NCI-H774 (cell line): ENCODE measurements at regions not wholly inside any gene's neighbourhood (a gene's known extent, or its start where the extent isn't known, plus 50 kb on each side); places are given as distances from the start of the nearest gene placed in this dataset.

ENCODE experiments used
- DNase-seq: peaks from one replicate; lab custom pipeline; 2025; lab: John Stamatoyannopoulos, UW

DNA sequence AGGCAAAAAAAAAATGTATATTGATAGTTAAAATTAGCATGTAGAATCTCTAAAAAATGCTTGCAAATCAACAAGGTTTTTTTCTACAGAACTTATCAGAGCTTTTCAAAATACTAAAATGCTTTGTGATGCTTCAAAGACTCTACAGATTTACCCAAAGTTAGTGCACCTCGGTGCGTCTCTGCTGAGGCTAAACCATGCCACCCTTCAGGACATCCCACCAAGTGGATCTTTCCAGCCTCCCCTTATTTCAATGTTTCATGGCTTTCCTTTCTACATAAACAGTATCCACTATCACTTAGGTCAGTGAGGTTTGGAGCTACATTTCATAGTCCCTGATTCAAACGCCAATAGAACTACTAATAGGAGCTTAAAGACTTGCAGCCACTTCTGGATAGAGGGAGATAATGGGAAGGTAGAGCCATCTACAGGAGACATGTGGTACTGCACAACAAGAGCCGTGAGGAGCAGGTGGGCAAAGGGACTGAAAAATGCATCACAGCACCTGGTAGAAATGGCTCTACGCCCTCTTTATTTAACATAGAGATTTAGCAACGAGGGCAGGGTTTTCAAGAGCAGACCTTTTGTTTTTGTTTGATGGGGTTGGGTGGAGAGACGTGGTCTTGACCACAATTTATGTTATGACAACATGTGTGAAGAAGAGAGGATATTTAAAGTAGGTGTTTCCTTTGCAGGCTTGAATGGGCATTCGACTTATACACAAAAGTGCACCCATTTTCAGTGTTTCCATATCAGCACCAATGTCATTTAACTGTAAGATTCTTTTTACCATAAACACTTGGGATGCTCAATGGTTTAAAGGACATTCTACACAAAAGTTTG is 56.1 kb upstream of the SLC35G4 start:
- DNase-seq, result no peak

DNA sequence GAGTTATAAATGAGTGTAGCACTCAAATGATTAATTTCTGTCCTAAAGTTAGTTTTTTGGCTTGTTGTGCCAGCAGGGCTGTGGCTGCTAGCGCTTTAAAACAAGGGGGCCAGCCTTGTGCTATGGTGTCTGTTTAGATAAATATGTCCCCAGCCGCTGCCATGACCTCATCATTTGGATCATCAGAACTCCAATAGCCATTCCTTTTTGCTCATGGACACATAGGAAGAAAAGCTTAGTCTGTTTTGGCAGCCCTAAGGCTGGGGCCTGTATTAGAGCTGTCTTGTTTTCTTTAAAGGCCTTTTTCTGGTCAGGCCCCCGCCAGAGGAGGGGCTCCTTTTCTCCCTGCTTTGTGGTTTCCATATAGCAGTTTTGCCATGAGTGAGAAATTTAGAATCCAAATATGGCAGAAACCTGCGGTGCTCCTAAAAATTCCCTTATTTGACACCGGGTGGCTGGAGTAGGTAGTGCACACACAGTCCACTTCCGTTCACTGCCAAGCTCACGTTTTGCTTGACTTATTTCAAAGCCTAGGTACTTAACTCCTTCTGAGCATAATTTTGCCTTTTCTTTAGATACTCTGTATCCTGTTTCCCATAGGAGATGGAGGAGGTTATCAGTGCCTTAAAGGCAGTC is 60.4 kb upstream of the SLC35G4 start:
- no peak for DNase-seq

DNA sequence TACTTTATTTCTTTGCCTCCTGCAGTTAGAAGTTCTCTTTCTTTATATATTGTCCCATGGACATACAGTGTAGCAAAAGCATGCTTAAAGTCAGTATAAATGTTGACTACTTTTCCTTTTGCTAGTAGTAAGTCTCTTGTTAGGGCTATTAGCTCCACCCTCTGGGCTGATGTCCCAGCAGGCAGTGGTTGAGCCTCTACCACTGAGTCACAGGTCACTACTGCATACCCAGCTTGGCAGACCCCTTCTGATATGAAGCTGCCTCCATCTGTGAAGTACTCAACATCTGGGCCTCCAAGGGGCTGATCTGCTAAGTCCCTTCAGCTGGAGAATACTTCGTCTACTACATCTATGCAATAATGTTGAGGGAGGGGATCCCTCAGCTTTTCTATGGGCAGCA is 61.0 kb upstream of the SLC35G4 start:
- DNase-seq, result no peak

DNA sequence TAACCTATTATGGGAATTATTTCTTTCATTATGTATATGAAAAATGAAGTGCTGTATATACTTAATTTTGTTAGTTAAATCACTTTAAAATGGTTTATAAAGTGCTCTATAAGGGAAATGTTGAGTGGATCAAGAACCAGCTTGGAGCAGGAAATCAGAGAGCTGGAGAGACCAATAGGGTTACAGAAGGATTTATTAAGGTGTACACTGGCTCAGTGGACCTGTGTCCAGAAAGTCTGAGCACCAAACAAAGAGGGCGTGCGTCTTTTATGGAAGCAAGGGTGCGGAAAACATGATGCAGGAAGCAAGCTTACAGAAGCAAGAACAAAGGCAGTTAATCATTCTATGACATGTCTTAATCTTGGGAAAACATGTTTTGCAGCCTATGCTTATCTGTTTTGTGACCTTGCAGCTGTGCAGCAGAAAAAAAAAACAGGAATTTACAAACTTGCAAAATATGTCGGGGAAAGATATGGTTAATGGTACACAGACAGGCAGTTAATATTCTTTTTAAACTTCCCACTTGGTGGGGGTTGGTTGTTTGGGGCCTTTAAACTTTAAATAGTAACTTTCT is 65.2 kb upstream of the SLC35G4 start:
- DNase-seq, result no peak

DNA sequence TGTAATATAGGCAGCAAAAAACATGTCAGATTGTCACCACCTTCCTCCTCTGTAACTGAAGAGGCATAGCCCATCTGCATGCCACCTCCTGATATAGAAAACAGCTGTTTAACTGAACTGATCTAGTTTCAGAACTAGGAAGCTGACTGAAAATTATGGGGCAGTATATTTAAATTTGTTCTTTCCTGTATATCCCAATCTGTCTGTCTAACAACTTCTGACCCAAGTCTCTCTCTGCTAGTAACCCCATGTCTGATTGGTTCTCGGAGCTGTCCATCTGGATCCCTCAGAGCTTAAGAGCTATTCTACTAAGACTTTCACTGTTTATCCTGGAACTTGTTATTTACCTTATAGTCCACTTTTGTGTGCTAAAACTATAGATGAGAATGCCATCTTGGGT is 68.2 kb upstream of the SLC35G4 start:
- no peak for DNase-seq

DNA sequence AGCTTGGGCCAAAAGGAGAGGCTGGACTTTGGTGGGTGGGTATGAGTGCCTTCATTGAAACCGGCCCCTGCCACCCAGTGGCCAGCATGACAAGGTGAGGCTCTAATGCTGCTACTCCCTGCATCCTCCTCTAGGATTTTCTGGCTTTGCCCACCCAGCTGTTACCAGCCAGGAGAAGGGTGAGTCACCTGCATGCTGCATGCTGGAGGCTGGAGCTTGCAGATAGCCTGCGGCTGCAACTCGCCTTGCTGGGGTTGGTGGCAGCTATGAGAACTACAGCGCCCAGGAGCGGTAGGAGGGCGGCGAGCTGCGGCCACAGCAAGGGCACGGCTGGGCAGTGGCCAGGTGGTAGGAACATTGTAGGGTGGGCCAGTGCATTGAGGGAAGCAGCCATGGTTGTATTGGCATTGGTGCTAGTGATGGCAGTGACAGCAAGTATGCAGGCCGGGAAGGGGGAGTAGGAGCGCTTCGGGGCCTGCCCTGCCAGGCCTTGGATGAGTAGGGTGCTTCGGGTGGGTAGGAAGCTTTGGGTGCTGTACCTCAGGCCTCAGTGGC is 75.4 kb upstream of the SLC35G4 start:
- DNase-seq, result no peak

DNA sequence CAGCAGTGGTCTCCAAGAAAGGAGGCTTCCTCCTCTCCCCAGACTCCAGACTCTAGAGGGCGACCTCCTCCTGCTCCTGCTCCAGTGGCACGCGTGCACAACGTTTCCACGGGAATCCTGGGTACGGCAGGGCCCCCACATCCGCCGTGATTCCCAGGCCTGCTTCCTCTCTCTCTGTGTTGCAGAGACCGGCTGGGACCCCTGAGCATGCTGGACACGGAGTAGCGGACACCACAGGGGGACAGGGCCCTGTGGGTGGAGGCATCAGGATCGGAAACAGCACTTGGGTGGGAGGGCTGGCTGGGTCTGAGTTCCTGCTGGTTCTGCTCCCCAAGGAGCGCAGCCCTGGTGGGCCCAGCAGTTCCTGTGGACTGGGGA is 75.9 kb upstream of the SLC35G4 start:
- DNase-seq, result no peak

DNA sequence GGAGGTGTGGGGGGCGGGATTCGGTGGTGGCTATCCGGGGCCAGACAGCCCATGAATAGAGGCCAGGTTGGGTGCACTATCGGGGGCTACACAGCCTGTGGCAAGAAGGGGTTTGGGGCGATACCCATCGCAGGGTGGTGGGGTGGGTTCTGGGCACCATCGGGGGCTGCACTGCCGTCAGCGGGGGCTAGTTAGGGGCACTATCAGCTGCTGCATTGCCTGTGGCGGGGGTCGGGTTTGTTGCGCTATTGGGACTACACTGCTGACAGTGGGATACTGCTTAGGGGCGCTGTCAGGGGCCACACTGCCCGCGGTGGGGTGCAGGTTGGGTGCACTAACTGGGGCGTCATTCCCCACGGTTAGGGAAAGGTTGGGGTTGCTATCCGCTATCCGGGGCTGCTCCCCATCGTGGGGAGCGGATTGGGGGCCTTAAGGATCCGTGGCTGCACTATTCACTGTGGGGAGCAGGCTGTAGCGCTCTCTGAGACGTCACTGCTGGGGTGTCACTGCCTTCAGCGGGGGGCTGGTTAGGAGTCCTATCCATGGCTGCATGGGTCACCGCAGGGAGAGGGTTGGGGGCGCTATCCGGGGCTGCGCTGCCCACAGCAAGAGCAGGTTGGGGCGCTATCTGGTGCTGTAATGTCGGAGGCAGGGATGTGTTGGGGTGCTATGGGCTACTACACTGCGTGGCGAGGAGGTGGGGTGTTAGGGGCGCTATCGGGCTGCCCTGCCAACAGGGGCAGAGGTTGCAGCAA is 76.5 kb upstream of the SLC35G4 start:
- DNase-seq, result no peak

DNA sequence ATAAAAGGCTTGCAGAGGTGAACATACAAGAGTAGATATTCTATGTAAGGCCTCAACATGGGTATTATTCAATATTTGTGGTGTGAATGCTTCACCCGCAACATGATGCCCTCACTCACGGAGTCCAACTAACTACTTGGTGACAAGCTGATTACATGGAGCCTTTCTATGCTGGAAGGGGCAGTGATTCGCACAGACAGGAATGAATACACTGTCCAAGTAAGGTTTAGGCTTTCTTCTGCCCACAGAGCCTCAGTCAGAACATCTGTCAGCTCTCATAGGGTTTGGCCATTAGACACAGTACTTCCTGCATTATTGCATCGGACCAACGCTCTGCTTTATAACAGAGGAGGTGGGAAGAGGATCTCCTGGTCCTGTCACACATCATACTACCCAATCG is 80.3 kb upstream of the SLC35G4 start:
- DNase-seq, result no peak

DNA sequence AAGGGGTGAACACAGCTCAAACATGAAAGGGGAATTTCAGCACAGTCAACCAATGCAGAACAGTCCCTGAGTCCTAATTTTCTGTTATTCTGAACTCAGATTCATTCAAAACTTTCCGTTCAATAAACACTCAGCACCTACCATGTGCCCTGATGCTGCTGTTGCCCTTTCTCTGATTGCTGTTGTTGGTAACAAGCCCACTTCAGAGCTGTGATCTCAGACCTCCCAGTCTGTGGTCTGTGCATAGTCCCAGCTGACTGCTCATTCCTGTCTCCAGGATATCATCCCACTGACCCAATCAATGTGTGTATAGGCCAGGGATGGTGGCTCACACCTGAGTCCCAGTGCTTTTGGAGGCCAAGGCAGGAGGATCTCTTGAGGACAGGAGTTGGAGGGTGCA is 82.7 kb upstream of the SLC35G4 start:
- no peak for DNase-seq

DNA sequence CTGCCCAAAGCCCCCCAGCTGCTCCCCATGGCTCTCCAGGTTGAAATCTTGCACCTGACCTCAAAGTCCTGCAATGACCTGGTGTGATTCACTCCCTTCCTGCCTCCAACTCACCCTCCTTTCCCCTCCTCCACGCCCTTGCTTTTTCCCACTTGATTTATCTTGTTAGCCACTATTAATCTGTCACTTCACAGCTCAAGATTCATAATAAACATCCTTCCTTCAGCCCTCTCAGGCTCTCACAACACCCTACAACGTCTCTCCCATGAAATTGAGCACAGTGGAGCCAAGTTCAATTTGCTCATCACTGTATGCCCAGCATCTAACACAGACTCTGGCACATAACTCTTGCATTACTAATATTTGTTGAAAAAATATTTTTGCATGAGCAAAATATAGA is 85.6 kb upstream of the SLC35G4 start:
- no peak for DNase-seq

DNA sequence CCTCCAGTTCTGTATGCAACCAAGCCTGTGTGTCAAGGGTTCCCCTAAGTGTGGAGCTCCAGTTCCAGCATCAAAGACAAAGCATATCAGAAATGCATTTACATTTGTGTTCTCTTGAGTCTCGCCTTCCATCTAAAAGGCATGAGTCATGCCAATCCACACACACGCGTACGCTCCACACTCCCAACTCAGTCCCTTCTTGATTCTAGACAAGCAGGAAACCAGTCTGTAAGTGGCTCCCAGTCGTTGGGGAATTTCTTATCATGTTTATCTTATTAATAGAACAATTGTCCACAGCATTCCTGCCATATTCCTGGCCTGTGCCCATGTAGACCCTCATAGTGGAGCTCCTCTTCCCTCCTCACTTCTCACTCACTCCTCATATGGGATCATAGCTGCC is 86.4 kb upstream of the SLC35G4 start:
- no peak for DNase-seq

DNA sequence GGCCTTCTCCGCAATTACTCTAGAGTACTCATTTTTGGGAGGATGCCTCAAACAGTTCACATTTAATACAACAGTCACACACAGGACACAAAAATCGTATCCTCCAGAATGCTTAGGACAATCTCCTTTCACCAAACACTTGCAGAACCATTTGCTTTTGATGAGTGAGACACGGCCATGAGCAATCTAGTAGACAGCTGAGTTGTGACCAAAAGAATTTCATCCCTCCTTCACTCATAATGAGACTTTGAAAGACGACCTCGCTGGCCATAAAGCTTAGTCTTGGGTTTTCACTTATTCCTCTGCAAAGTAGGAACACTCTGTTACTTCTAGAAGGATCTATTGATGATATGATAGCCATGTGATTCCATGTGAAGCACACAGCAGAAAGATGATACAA is 87.5 kb upstream of the SLC35G4 start:
- DNase-seq, result no peak

DNA sequence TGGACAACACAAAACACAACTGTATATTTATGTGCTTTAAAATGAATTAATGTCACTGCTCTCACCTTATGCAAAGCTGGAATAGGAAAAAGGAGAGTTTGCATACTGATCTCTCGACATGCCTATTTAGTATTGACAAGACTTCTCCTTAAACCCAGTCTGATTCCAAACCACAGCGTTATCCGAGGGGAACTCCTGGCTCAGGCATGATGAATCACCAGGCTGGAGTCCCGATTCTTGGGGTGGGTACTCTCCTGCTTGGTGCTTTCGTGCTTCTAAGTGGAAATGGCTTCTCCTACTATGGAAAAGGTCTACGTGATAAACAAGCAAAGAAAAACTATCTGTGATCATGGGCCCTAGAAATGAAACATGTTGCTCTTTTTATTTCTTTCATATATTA is 88.9 kb upstream of the SLC35G4 start:
- DNase-seq, result no peak

DNA sequence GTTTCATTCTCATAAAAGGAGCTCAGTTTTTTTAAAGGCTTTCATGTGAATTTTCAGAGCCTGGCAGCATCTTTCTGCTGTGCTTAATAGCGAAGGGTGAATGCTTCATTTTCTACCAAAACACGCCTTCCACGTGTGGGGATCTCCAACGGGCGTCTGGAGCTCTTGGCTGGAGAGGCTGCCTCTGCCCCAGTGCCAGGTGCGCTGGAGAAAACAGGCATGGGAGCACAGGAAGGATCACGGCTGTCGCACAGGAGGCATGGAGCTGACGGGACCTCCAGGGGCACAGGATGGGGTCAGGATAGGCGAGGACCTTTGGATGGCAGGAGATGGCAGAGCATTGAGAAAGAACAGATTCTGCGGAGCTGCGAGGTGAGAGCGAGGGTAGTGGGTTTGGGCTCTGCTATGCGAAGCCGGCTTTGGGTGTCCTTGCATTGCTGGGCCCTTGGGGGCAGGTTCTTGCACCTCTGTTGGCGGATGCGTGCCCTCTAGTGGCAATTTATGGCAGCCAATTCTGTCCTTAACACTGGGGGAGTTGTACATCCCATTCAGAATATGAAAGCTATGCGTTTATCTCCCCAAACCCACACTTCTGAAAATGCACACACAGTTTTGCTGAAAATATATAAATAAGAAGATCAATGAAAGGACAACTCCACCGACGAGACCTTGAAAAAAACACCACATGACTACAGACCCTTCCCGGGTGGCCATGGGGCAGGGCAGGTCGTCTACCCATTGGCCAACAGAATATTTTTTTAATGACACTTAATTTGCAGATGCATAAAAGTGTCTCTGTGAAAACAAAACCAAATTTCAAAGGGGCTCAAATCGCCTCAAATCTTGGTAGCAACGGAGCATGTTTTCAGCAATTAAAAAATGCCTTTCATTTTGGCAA is 90.4 kb upstream of the SLC35G4 start:
- DNase-seq, result peak; percentile 6

DNA sequence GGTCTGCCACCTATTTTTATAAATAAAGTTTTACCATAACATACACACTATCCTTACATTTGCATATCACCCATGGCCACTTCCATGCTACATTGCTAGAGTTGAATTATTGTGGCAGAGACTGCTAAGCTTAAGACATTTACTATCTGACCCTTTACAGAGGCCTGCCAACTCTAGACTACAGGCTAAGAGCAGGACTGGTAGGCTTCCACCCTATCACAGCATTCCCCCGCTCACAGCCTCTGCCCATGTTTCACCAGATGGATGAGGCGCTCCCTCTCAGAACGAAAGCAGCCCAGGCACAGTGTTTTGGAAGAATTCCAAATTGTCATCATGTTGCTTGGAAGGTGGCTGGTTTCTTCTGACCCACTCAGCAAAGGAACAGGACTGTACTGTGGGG is 91.7 kb upstream of the SLC35G4 start:
- no peak for DNase-seq

DNA sequence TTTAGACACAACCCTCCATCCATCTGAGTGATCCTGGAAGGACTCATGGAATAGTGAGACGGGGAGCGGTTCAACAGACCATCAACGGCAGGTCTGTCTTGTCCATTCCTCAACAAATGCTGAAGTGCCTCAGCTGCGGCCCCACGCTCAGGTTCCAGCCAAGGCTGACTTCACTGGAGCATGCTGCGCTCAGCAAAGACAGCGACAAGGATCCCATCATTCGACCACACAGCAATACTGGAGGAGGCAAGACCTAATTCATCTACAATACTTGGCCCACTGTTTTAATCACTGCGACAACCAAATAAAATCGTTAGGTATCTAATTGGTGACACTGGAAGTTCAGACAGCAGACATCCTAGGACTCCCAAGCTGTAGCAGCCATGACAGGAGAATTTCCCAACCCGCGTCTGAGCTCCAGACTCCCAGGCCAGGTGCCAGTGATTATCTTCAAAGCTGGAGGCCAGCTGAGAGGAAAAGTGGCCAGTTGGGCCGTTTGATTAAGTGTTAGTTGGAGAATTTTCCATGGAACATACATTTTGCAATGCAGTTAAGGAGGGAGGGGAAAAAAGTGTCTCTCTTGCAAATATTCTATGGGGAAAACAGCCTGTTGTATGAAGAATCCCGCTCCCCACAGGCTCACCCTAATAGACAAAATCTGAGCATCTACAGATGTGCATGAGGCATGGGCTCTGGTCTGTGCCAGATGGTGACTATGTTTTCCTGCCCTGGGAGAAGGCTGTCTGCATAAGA is 92.5 kb upstream of the SLC35G4 start:
- no peak for DNase-seq

DNA sequence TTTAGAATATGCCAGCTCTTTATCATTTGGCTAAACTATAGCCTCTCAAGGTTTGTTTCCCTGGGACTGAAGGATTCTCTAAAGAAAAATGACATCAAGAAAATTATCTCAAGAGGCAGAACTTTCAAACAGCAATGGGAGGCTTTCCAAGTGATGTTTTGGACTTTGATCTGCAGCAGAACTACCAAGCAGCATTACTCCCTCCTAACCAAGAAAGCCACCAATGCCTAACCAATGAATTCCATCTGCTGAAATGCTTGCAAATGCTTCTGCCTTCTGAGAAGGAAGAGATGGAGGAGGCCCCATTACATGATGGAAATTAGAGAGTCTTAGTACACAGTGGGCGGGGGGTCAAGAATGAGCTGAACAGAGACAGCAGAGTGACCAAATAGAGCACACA is 95.1 kb upstream of the SLC35G4 start:
- DNase-seq, result no peak

DNA sequence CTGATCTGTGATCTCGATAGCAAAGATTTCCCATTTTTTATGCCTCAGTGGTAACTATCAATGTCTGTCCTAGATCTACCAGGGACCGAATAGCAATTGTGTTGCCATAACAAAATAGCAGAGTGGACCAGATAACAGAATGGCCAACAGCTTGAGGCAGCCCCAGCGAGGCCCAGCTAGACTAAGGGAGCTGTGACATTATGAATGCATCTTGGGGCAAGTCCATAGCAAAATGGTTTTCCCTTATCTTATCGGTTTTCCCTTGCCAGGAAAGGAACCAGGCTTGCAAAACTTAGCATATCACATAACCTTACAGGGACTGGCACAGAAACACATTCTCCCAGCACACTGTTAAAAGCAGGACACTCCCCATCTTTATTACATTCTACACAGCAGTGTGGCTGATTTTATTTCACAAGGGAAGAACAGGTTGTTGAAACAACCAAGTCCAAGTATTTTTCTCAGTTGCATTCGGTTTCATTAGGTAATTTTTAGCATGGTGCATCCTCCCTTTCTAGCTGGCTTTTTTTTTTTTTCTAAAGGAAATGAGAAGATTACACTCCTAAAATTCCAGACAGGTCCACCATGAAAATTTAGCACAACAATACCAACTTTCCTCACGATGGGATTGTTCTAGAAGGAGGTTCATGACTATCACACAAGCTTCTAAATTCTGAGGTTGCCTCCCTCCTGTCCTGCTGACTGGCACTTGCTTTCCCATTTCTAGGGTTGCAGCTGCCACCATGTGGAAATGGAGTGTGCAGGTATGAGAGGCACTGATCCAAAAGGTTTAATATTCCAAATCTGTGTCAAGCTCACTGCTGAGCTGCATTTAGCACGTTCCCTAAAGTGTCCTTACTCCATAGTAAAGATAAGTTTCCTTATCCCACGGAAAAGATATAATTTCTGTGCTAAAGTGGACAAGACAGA is 97.0 kb upstream of the SLC35G4 start:
- DNase-seq, result no peak
